ENCODE measurements at regions not wholly inside any gene's neighbourhood (a gene's known extent, or its start where the extent isn't known, plus 50 kb on each side); places are given as distances from the start of the nearest gene placed in this dataset.

DNA sequence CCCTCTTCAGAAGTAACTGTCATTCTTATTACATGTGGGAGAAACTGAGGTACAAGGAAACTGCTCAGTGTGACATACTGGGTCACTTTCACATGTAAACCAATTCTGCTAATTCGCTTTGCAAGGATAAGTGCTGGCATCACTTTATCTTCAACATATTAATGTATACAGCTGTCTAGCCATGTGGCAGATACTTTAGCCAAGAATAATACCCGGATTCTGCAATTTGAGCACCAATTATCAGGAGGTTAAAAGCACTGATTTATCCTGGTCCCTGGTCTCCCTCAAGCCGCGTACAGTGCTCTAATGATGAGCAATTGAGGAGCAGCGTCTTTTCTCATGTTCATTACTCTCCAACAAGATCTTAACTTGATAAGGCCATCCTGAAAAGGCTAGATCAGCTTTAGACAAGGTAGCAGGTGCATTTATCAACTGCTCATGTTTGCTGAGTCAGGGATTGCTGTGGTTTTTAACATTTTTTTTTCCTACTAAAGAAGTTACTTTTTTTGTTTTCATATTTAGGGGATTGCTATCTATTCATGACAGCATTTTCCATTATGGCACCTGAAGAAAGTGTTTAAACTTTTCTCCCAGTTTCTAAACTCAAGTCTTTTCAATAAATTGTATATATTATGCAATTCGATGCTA, 1066.3 kb upstream of the MAP3K7 start:
- POLR2A ChIA-PET, result no interaction called here
- FAIRE-seq (no peak), ATAC-seq (no peak), DNase-seq (ENCODE audit: low read depth in 1 of 2, low spot score in 1 of 2) (no peak)
- no peaks in the 10 kb centered on the region for H3K9me3 ChIP-seq
- H3K4me1 ChIP-seq, result no peaks in the 10 kb centered on the region
- 15% methylated on average over 6 of the region's 6 CpGs for WGBS (ENCODE audit: missing lambda C conversion rate)
- CTCF ChIA-PET, result no interaction called here
- H3K4me3 ChIP-seq, result no peak overlapping the region
- TF ChIP-seq ZNF302 (CRISPR knock-in tag; IDR thresholded peaks at IDR 0.05), result no peak
- TF ChIP-seq, protein P1, sequence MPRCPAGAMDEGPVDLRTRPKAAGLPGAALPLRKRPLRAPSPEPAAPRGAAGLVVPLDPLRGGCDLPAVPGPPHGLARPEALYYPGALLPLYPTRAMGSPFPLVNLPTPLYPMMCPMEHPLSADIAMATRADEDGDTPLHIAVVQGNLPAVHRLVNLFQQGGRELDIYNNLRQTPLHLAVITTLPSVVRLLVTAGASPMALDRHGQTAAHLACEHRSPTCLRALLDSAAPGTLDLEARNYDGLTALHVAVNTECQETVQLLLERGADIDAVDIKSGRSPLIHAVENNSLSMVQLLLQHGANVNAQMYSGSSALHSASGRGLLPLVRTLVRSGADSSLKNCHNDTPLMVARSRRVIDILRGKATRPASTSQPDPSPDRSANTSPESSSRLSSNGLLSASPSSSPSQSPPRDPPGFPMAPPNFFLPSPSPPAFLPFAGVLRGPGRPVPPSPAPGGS (IDR thresholded peaks at IDR 0.05), result no peak
- TF ChIP-seq POLR2A (IDR thresholded peaks at IDR 0.05; ENCODE audit: low read length), result no peak
- no peak for TF ChIP-seq POLR2AphosphoS2 (conservative IDR thresholded peaks at IDR 0.05; ENCODE audit: low read length)
- no peak for TF ChIP-seq PBX3 (IDR thresholded peaks at IDR 0.05)
- TF ChIP-seq ZFP36 (IDR thresholded peaks at IDR 0.05; ENCODE audit: borderline replicate concordance, partially characterized antibody), result no peak
- no peak for TF ChIP-seq HOXB13 (CRISPR knock-in tag; IDR thresholded peaks at IDR 0.05; ENCODE audit: low read depth)
- no peak for TF ChIP-seq TP53 (CRISPR knock-in tag; IDR thresholded peaks at IDR 0.05)
- peak; percentile 42 for TF ChIP-seq MAFK (IDR thresholded peaks at IDR 0.05; ENCODE audit: partially characterized antibody)
- no peak overlapping the region for H3K4me2 ChIP-seq
- H3K27ac ChIP-seq, result no peak overlapping the region

DNA sequence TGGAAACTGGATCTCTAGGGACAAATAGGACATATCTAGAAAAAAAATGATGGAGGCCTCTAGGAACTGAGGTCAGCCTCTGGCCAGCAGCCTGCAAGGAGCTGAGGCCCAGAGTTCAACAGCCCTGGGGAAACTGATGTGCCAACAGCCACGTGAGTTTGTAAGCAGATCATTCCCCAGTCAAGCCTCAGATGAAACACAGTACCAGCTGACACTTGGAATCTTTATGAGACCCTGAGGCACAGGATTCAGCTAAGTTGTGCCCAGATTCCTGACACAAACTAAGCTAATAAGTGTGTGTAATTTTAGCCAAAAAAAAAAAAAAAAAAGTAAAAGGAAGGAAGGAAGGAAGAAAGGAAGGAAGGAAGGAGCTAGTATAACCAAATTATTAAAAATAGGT, 1059.8 kb upstream of the MAP3K7 start:
- no peak for DNase-seq (ENCODE audit: low read depth in 1 of 2, low spot score in 1 of 2)
- H3K4me2 ChIP-seq, result no peak overlapping the region

DNA sequence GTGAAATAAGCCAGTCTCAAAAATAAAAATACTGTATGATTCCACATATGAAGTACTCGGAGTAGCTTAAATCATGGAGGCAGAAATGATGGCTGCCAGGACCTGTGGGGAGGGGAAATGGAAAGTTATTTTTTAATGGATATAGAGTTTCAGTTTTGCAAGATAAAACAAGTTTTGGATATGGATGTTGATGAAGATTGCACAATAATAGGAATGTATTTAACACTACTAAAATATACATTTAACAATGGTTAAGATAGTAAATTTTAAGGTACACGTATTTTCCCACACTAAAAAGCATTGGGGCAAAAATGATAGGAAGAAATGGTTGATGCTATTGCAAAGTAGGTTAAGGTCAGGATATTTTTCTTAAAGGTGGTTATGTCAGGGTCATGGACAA, 1058.9 kb upstream of the MAP3K7 start:
- no peak overlapping the region for H3K4me3 ChIP-seq
- CTCF ChIA-PET, result no interaction called here
- no peak overlapping the region for H3K27ac ChIP-seq
- TF ChIP-seq ZFP36 (IDR thresholded peaks at IDR 0.05; ENCODE audit: borderline replicate concordance, partially characterized antibody) (no peak), CHD4 (IDR thresholded peaks at IDR 0.05; ENCODE audit: borderline replicate concordance) (no peak), RNF2 (IDR thresholded peaks at IDR 0.05; ENCODE audit: borderline replicate concordance, low read depth) (no peak), SMC3 (IDR thresholded peaks at IDR 0.05) (no peak), CBX2 (IDR thresholded peaks at IDR 0.05; ENCODE audit: borderline replicate concordance, low read depth) (no peak), NR3C1 (IDR thresholded peaks at IDR 0.05) (no peak), CBX8 (IDR thresholded peaks at IDR 0.05) (no peak), EHMT2 (IDR thresholded peaks at IDR 0.05; ENCODE audit: low read depth) (no peak), MAFK (IDR thresholded peaks at IDR 0.05; ENCODE audit: partially characterized antibody) (no peak), EHF (CRISPR knock-in tag; IDR thresholded peaks at IDR 0.05) (no peak), RFX5 (IDR thresholded peaks at IDR 0.05) (no peak), HEYL (CRISPR knock-in tag; IDR thresholded peaks at IDR 0.05) (no peak), RCOR1 (IDR thresholded peaks at IDR 0.05; ENCODE audit: low read depth, low read length) (no peak), NPAS2 (CRISPR knock-in tag; IDR thresholded peaks at IDR 0.05; ENCODE audit: borderline replicate concordance) (no peak), HDAC2 (IDR thresholded peaks at IDR 0.05) (no peak), JUN (IDR thresholded peaks at IDR 0.05) (no peak), TP53 (CRISPR knock-in tag; IDR thresholded peaks at IDR 0.05) (no peak)
- TF ChIP-seq, protein P2, sequence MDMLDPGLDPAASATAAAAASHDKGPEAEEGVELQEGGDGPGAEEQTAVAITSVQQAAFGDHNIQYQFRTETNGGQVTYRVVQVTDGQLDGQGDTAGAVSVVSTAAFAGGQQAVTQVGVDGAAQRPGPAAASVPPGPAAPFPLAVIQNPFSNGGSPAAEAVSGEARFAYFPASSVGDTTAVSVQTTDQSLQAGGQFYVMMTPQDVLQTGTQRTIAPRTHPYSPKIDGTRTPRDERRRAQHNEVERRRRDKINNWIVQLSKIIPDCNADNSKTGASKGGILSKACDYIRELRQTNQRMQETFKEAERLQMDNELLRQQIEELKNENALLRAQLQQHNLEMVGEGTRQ (IDR thresholded peaks at IDR 0.05), result no peak
- TF ChIP-seq, protein P3, sequence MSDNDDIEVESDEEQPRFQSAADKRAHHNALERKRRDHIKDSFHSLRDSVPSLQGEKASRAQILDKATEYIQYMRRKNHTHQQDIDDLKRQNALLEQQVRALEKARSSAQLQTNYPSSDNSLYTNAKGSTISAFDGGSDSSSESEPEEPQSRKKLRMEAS (IDR thresholded peaks at IDR 0.05), result no peak
- TF ChIP-seq, protein P4, sequence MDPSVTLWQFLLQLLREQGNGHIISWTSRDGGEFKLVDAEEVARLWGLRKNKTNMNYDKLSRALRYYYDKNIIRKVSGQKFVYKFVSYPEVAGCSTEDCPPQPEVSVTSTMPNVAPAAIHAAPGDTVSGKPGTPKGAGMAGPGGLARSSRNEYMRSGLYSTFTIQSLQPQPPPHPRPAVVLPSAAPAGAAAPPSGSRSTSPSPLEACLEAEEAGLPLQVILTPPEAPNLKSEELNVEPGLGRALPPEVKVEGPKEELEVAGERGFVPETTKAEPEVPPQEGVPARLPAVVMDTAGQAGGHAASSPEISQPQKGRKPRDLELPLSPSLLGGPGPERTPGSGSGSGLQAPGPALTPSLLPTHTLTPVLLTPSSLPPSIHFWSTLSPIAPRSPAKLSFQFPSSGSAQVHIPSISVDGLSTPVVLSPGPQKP (IDR thresholded peaks at IDR 0.05; ENCODE audit: low read depth, low read length), result no peak
- POLR2A ChIA-PET, result no interaction called here
- FAIRE-seq, result no peak
- H3K9me3 ChIP-seq, result no peaks in the 10 kb centered on the region
- no peak for ATAC-seq
- no peaks in the 10 kb centered on the region for H3K4me1 ChIP-seq
- whole genome bisulfite sequencing (ENCODE audit: missing lambda C conversion rate), result 7% methylated on average over 2 of the region's 2 CpGs
- DNase-seq (ENCODE audit: low read depth in 1 of 2, low spot score in 1 of 2), result no peak
- no peak overlapping the region for H3K4me2 ChIP-seq

More for the DNA sequence above, 1059.8 kb upstream of the MAP3K7 start:
- FAIRE-seq (no peak), ATAC-seq (no peak)
- ChIA-PET POLR2A (no interaction called here), CTCF (no interaction called here)
- TF ChIP-seq CBX8 (IDR thresholded peaks at IDR 0.05), result no peak
- Histone ChIP-seq H3K4me3 (no peak overlapping the region), H3K27ac (no peak overlapping the region), H3K9me3 (no peaks in the 10 kb centered on the region), H3K4me1 (no peaks in the 10 kb centered on the region)
- WGBS (ENCODE audit: missing lambda C conversion rate), result 0% methylated on average over 1 of the region's 1 CpG
